ENCODE measurements at regions not wholly inside any gene's neighbourhood (a gene's known extent, or its start where the extent isn't known, plus 50 kb on each side); places are given as distances from the start of the nearest gene placed in this dataset.

DNA sequence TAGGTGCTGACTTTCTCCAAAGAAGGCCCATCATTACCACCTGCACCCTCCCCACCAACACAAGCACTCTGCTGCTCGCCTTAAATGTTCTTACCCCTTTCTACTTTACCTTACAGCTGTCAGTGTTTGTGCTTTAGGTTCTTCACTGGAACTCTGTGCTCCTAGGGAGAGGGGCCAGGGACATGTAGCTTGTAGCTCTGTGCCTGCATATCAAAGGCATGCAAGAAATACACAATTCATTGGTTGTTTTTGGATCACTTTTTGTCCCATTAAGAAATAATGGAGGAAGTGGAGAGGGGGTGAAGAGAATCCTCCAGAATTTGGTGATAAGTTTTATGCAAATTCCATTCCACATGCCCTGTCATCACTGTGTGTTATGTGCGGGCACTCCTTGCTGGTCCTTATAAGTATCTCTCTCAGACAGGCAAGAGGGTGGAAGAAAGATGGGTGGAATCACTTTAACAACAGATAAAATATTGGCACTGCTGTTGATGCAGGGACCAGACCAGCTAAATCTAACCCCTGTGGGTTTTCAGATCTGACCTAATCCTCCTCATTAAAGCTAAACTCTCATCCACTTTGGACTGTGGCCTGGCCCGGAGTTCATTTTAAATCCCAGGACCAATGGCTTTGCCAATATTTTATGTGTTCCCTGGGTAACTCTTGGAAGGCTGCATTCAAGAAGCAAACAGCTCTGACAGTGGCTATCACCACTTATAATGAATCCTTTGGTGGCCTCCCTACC lies 375.8 kb upstream of the NFE2L3 start:
- DNase-seq (ENCODE audit: low read depth in 2 of 2) = no peak

DNA sequence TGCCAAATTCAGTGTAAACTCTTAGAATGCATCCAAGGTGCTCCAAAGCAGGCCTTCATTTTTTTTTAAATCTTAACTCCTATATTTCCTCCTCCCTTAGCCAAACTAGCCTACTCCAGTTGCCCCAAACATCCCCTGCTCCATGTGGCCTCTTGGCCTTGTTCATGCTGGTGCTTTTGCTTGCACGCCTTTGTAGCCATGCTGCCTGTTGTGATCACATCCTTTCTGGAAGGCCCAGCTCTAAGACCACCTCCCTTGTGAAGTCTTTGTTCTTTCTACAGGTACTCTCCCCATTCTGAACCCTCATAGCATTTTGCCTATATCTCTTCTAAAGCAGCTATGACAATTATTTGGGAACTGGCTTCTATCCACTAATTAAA lies 375.3 kb upstream of the NFE2L3 start:
- DNase-seq (ENCODE audit: low read depth in 2 of 2) = no peak

DNA sequence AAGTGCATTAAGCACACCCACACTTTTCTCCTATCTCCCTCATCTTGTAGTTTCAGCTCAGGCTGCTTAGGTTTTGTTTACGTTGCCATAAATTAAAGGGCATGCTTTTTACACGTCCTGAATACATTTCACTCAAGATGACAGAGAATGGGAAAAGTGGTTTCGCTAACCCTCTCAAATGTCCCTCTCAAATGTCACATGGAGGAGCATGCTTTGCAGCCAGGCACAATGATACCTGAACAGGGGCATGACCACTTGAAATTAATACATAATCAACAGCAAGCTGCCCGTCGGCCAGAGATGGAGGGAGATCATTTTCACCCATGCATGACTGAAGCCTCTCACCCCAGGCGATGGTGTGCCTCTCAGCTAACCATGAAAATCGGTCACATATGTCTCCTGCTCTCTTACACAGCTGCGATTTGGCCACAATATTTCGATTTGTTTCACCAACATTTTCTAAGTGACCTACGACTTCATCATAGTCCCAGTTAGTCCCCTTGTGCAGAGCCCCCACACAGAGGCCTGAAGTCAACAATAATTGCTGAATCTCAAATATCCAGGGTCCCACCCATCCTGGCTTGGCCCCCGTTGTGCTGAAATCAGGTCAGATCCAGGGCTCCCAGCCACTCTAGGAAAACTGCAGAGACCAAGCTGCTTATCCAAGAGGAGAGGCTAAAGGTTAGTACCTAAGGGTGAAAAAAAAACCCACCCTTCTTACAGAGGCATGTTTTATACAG lies 373.9 kb upstream of the NFE2L3 start:
- no peak for DNase-seq (ENCODE audit: low read depth in 2 of 2)

DNA sequence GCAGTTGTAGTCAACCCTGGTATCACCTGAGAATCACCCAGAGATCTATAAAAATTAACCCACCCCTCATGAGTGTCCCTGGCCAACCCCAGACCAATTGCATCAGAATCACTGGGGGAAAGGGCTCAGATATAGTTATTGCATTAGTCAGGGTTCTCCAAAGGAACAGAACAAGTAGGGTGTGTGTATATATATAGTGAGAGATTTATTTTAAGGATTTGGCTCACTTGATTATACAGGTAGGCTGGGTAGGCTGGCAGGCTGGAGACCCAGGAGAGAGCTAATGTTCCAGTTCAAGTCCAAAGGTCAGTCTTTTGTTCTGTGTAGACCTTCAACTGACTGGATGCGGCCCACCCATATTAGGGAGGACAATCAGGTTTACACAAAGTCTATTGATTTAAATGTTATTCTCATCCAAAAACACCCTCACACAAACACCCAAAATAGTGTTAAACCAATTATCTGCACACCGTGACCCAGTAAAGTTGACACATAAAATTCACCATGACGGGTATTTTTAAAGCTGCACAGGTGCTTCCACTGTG lies 372.9 kb upstream of the NFE2L3 start:
- no peak for DNase-seq (ENCODE audit: low read depth in 2 of 2)

DNA sequence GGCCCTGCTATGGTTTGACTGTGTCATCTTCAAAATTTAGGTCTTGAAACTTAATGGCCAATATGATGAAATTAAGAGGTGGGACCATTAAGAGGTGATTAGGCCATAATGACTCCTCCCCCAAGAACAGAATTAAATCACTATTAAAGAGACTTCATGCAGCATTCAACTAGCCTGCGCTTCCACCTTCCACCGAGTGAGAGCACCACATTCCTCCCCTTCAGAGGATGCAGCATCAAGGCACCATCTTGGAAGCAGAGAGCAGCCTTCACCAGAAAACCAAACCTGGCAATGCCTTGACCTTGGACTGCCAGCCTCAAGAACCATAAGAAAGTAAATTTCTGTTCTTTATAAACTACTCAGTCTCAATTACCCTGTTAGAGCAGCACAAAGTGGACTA lies 371.1 kb upstream of the NFE2L3 start:
- DNase-seq (ENCODE audit: low read depth in 2 of 2) = no peak

DNA sequence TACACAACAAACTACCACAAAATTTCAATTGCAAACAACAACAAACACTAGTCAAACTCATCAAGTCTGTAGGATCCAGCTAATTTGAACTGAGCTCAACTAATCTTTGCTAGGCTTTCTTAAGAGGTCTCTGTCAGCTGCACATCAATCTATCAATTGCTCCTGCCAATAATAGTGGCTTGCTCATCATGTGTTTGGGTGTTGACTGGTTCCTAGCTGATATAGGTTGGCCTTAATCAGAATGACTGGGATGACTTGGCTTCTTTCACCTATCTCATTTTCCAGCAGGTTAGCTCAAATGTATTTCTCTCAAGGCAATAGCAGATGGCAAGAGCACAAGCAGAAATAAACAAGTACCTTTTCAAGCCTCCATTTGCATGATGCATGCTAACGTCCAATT lies 370.3 kb upstream of the NFE2L3 start:
- no peak for DNase-seq (ENCODE audit: low read depth in 2 of 2)

DNA sequence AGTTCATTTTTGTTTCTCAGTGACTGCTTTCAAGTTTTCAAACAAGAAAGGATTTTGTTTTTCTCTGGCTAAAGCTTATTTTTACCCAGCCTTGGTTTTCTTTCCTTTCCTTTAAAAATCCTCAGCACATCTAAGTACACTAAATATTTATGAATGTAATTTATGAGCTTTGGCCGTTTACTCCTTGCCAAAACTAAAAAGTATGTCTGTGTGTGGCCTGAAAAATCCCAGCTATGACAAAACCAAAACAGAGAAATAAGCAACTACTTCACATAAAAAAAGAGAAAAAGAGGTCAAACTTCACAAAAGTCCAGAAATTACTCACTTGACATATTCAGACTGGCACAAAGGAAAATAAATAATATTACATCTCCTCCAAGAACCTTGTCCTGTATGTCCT lies 365.1 kb upstream of the NFE2L3 start:
- peak; percentile 18 to 23 for DNase-seq (ENCODE audit: low read depth in 2 of 2)

DNA sequence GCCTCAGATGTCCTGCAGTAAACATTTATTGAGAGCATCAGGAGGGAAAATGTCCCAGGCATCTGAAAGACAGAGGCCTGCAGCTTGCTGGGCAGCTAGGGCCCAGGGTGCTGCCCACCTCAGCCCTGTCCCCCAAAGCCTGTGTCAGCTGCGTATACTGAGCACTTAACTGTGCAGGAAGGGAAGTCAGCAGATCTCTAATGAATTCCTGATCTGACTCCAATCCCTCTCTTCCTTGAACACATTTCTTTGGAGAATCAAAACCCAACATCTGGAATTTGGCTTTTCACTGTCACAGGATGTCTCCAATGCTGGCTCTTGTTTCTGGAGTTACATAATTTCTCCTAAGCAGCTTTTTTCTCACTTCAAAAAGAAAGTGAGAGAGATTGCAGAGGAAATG lies 364.7 kb upstream of the NFE2L3 start:
- DNase-seq (ENCODE audit: low read depth in 2 of 2) = no peak

DNA sequence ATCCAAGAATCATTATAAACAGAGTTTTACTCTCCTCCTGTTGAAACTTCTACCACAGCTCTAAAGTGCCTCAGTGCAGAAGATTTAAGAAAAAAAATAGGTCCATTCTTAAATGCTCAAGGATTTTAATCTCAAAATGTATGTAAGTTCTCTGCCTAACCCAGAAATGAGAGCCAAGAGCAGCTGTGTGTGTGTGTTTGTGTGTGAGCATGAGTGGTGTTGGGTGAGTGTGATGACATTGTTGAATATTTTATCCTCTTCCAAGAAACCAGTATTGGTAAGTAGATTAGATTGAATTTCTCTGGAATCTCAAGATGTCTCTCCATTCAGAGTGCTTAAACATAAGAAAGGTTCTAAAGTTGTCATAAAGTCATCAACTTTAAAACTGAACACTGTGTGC lies 363.6 kb upstream of the NFE2L3 start:
- DNase-seq (ENCODE audit: low read depth in 2 of 2) = no peak

DNA sequence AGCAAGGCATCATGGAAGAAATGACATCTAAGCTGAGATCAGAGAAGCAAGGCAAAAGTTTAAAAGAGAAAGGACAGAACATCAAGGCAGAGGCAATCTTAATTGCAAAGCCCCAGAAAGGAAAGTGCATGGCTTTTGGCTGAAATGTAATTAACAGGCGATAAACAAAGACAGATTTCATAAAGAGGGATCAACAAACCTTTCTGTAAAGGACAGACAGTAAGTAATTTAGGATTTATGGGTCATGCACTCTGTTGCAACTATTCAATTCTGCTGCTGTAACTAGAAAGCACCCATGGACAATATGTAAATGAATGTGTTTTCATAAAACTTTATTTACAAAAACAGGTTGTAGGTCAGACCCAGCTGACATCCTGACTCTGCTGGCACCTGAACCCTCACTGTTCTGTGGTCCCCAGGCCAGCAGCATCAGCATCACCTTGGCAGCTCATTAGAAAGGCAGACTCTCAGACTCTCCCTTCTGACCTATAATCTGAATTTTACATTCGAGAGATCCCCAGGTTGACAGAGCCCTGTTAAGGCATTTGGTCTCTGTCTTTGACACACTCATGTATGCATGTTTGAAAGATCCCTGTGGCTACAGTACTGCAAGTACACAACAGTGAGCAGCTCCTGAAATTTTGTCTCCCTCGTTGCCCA lies 362.9 kb upstream of the NFE2L3 start:
- no peak for DNase-seq (ENCODE audit: low read depth in 2 of 2)

DNA sequence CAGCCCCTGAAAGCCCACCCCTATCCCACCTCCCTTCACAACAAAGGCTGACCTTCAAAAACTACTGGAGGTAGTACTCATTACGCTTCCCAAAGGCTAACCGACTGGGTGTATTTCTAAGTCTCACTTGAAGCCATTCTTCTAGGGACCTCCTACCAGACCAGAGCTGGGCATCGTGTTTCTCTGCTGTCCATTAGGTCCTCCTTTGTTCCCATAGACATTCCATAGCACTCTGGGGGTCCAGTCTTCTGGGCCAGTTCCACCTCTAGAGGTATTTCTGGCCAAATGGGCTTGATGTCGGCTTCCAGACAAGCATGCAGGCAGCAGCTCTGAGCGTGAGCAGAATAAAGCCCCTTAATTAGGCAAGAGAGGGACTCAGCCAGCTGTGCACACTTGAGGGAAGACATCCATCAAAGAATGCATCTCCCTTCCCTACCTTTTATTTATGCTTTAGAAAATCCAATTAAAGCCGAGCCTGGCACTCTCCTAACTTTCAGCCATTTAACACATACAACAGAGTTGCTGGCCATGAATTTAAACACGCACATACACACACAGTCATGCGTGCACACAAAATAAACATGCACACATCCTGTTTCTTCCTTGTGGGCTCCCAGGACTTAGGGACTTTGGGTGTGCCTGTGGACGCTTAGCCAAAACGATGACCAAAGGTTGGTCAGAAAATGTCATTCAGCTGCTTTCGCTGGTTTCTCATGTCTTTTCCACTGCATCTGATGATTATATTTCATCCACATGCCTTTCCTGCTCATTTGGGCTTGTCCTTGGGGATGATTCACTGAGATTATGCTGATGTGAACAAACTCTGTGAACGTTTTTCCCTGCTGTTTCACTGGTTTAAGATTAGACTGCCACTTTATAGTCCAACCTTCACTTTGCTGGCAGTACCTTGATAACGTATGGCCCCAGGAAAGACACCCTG lies 362.0 kb upstream of the NFE2L3 start:
- DNase-seq (ENCODE audit: low read depth in 2 of 2) = no peak

DNA sequence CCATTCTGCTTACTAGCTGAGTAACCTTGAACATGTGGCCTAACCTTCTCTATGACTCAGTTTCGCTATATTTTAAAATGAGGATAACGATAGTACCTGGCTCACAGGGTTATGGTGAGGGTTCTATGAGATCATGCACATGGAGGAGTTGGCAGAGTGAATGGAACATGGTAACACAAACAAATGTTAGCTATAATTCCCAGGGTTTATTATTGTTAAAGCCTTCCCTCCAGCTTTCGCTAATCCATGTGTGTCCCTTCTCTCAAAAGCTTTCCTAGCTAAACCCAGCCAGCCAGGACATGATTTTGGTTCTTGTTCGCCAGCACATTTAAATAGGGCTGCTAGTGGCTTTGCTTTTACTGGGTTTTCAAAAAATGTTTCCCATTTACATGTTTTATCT lies 361.0 kb upstream of the NFE2L3 start:
- DNase-seq (ENCODE audit: low read depth in 2 of 2) = no peak

DNA sequence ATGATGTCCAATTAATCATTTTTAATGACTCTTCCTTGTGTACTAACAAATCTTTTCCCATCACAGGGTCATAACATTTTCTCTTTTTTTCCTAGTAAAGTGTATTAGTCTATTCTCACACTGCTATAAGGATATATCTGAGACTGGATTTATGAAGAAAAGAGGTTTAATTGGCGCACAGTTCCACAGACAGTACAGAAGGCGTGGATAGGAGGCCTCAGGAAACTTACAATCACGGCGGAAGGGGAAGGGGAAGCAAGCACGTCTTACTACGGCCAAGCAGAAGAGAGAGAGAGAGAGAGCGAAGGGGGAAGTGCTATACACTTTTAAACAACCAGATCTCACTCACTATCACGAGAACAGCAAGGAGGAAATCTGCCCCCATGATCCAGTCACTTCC lies 359.4 kb upstream of the NFE2L3 start:
- DNase-seq (ENCODE audit: low read depth in 2 of 2) = no peak

DNA sequence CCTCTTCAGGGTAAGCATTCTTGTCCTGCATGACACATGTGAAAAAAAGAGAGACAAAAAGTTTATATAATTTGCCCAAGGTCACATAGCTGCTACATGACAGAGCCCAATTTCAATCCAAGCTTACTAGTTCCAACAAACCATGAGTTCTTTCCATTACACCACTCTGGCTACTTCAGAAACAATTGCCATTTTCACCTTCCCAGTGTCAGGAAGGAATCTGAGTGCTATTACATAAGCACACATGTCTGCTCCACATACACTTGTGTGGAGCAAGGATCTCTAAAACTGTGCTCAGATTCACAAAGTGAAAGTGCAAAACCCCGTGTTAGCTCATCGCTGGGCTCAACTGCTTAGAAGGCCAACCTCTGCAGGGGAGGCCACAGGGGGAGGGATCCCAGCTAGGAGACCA lies 356.2 kb upstream of the NFE2L3 start:
- DNase-seq (ENCODE audit: low read depth in 2 of 2) = no peak

DNA sequence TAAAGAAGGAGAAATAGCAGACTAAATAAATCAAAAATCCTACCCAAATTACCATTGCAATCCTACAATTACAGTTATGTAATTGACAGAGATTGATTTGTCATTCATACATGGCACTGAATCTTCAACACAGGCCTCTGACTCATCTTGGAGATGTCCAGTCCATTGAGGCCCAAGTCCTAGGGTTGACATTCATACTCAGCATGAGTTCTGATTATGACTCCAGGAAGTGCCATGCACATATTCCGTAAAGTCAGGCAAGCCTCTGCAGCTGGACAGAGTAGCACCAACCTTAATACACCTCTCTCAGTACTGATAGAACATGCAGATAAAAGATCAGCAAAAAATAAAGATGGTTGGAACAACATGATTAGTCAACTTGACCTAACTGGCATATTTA lies 353.7 kb upstream of the NFE2L3 start:
- no peak for DNase-seq (ENCODE audit: low read depth in 2 of 2)

DNA sequence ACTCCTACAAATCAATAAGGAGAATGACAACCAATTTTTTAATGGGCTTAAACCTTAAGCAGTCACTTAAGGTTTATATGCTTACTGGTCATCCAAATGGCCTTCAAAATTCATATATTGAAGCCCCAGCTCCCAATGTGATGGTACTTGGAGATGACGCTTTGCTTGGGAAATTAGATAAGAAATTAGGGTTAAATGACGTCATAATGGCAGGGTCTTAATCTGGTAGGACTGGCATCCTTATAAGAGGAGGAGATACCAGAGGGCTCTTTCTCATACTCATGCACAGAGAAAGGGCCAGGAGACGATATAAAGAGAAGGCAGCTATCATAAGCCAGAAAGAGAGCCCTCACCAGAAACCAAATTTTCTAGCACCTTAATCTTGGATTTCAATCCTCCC lies 350.8 kb upstream of the NFE2L3 start:
- no peak for DNase-seq (ENCODE audit: low read depth in 2 of 2)

DNA sequence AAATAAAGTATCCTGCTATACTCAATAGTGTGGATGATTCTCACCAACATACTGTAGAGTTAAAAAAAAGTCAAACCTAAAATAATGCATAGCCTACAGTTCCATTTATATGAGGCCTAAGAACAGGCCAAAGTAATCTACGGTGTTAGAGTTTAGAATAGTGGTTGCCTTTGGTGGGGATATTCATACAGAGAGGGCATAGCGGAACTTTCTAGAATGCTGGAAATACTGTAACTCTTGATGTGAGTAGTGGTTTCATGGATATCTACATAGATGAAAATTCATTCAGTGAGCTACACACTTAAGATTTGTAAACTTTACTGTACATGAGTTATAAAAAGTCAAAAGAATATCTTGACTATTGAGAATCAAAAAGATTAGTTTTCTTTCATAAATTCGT lies 349.9 kb upstream of the NFE2L3 start:
- no peak for DNase-seq (ENCODE audit: low read depth in 2 of 2)

DNA sequence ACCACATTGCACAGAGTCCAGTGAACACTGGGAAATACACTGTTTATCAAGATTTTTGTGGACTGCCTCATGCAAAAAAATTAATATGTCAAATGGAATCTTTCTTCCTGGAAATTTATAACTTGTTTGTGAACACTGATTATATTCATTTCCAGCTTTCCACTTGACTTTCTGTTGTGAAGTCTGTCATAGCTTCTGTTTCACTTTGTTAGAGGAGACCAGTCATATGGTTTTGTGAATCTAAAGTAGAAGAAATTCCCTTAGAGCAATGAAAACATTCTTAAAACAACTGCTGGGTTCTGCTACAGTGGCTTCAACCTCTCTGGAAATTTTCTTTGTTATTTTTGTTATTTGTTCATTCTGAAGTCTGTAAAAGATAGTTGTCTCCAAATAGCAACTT lies 349.5 kb upstream of the NFE2L3 start:
- no peak for DNase-seq (ENCODE audit: low read depth in 2 of 2)

DNA sequence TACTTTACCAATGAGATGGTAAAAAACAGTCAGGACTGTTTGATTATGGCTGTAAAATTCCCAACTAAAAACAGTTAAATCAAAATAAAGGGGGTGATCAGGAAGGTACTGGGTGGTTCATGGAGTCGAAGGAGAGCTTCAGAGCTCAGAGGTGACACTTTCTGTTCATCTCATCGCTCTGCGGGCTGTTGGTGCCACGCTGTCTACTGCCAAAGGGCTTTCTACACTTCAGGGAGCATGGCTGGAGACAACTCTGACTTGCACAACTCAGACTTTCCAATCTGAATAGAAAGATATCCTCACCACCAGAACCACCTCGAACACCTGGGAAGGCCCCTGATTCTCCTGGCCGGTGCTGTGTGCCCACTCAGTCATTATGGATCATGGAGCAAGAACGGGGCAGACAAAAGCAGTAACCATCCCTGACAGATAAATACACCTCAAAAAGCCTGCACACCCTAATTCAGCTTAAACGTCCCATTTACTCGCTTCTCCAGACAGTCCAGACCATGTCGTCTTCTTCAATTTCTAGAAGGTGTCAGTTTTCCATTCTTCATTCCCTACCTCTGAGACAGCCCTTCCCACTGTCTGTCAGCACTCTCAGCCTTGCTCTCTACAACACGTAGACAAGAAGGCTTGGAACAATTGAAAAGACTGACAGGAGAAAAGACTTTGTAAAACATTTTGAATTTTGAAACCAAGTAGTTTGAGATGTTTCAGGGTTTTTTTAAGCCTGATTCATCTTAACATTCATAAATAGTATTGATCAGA lies 348.7 kb upstream of the NFE2L3 start:
- no peak for DNase-seq (ENCODE audit: low read depth in 2 of 2)

DNA sequence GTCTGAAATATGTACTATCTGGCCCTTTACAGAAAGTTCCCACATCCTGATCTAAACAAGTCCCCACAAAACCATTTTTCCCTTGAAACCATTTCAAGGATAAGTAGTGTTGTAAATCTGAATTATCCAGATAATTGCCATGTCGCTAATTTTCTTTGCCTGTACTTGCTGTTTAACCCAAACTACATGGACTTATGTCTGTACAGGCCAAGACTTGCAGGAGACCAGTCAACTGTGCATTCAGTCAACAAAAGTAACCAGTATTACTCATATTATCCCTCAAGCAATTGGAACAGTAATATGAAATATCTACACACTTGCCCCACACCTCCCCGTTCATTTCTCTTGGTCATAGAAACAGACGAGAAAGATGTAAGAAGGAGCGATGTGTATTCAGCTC lies 347.8 kb upstream of the NFE2L3 start:
- DNase-seq (ENCODE audit: low read depth in 2 of 2) = no peak

All from fibroblast of skin of left biceps (primary cell).